Stimulated activated CD4-positive, alpha-beta T cell treated with anti-CD3 and anti-CD28 coated beads, Interleukin-2, amount 100 ng/mL, for 4 hours (primary cell): ENCODE measurements at regions not wholly inside any gene's neighbourhood (a gene's known extent, or its start where the extent isn't known, plus 50 kb on each side); places are given as distances from the start of the nearest gene placed in this dataset.
"Not testable (repeated sequence)": the region's sequence is repeated elsewhere in the genome, so short reads cannot be mapped to it uniquely, and the experiment has no call there.

Source experiments
- DNase-seq: peaks from one replicate; pipeline ENCODE4 v3.0.0-alpha.2; 2020; ENCODE audit warnings: low read depth

DNA sequence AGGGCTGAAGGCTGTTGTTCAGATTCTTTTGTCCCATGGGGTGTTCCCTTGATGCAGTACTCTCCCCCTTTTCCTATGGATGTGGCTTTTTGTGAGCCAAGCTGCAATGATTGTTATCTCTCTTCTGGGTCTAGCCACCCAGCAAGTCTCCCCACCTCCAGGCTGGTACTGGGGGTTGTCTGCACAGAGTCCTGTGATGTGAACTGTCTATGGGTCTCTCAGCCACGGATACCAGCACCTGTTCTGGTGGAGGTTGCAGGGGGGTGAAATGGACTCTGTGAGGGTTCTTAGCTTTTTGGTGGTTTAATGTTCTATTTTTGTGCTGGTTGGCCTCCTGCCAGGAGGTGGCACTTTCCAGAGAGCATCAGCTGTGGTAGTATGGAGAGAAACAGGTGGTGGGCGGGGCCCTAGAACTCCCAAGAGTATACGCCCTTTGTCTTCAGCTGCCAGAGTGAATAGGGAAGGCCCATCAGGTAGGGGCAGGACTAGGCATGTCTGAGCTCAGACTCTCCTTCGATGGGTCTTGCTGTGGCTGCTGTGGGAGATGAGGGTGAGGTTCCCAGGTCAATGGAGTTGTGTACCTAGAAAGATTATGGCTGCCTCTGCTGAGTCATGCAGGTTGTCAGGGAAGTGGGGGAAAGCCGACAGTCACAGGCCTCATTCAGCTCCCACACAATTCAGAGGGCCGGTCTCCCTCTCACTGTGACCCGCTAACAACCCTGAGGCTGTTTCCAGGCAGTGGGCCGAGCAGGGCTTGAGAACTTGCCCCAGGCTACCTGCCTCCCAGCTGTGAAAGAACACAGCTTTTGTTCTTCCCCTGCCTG is 87.4 kb downstream of the DLEU7 start:
- DNase-seq: not testable (repeated sequence)

DNA sequence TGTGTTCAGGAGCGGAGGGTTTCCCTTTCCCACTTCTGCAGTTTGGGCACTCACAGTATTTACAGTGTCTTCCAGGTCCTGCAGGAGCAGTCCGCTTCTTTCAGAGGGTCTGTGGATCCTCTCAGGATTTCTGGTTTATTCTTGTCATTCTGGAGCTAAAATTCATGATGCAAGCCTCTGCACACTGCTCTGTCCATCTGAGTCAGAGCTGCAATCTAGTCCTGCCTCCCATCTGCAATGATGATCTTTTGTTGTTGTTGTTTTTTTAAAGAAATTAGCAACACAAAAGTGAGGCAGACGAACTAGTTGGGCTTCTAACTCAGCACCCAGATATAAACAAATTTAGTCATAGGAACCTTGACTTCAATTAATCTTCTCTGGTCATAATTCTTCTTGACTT is 86.5 kb downstream of the DLEU7 start:
- no peak for DNase-seq

DNA sequence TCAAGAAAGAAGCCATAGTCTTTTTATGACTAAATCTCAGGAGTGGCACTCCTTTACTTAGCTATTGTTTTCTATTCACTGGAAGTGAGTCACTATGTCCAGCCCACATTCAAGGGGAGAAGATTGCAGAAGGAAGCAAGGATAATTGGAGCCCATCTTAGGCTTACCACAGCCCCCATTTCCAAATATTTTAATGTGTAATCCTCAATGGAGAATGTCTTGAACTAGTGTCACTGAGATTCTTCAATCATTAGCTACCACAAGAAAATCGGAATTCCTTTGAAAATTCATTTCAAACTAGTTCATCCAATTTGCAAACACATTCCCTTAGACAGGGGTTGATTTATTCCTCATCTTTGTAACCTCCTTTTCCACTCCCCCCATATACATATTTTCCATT is 84.7 kb downstream of the DLEU7 start:
- DNase-seq: no peak

DNA sequence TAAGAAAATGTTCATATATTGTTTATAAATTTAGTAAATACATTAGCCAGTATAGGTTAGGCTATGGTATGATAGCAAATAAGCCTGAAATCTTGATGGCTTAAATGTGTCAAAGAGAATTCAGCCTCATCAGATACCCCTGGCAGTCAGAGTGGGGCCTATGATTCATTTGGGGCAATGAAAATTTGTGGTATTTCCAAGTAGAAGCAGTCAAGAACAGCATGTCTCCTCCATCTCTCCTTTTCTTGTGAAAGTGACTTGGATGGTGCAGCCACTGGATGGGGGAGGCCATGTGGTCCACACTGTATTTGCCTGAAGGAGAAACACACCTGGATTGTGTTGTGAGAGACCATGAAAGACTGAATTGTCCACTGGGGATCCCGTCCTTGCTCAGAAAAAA is 82.7 kb downstream of the DLEU7 start:
- DNase-seq: no peak

DNA sequence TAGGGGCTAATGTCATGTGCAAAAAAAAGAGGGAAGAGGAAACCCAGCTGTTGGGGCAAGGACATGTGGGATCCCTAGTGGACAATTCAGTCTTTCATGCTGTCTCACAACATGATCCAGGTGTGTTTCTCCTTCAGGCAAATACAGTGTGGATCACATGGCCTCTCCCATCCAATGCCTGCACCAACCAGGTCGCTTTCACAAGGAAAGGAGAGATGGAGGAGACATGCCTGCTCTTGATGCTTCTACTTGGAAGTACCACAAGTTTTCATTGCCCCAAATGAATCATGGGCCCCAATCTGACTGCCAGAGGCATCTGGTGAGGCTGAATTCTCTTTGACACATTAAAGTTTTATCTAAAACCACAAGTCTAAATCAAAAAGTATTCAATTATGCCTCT is 82.1 kb downstream of the DLEU7 start:
- DNase-seq: no peak

DNA sequence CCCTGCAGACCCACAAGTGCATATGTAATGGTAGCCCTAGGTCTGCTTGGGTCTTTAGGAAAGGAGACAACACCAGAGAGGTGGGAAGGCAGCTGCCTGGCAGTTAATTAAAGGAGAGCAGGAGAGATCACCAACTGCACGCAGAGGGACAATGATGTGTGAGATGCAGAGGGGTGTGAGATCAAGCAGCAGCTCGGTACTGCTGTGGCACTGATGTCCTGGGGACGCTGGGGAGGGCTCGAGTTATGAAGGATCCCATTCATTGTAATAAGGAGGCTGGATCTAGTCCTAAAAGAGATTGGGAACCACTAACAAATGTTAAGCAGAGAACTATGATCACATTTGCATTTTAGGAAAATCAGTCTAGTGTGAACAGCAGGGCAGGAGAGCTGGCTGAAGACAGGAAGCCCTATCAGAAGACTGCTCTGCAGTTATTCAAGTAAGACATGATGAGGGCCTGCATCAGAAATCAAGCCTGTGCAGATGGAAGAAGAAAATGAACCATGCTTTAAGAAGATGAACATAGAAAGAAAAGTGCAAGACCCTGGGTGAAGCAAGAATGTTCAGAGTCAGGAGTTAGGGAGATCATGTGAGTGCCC is 80.4 kb downstream of the DLEU7 start:
- no peak for DNase-seq

DNA sequence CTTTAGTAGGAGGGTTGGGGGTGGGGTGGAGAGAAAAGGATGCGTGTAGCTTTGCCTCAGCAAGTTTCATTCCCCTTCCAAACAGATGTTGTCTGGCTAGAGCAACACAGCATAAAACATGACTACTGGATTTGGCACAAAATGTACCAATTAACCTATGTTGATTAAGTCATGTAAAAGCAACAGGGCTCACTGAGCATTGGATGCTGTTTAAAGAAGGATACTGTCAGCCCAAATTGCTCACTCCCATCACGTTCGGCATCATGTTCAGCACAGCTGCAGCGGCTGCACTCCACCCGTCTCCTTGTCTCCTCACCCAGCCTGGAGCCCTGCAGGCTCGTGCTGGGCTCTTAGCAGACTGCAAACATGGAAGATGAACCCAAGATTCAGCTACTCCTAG is 77.5 kb downstream of the DLEU7 start:
- no peak for DNase-seq

DNA sequence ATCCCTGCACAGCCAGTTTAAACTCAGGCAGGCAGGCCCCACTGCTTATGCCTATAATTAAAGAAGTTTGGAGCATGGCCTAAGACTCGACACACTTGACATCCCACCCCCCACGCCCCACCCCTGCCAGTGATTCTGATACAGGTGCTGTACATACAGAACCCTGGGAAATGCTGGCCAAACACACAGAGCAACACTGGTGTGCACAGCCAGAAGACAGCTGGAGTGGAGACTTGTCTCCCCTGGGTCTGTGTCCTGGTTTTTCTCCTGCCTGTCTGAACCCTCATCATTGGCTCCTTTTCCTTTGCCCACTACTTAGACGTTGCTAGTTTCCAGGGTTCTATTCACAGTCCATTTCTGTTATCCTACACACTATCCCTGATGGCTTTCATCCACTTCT is 76.8 kb downstream of the DLEU7 start:
- no peak for DNase-seq

GRCh38 chr13:50772881-50773280 is 70.6 kb downstream of the DLEU7 start:
- DNase-seq: not testable (repeated sequence)
